Fibroblast of mammary gland (primary cell): ENCODE measurements at regions not wholly inside any gene's neighbourhood (a gene's known extent, or its start where the extent isn't known, plus 50 kb on each side); places are given as distances from the start of the nearest gene placed in this dataset.

ENCODE experiments used
- DNase-seq: peaks from one replicate; pipeline ENCODE4 v3.0.0-alpha.2; 2010; ENCODE audit warnings: low read depth
- H3K4me3 ChIP-seq: 2 replicates; pipeline ENCODE4 v1.5.1; 2011; ENCODE audit warnings: low read depth, mild to moderate bottlenecking, low read length, moderate library complexity; ENCODE audit not compliant: control insufficient read depth
- TF ChIP-seq, protein P1 (sequence below): conservative IDR thresholded peaks from 2 replicates; pipeline ENCODE4 v1.5.1; 2011; ENCODE audit warnings: low read depth, low read length, inconsistent platforms; ENCODE audit not compliant: control insufficient read depth, insufficient read depth

DNA sequence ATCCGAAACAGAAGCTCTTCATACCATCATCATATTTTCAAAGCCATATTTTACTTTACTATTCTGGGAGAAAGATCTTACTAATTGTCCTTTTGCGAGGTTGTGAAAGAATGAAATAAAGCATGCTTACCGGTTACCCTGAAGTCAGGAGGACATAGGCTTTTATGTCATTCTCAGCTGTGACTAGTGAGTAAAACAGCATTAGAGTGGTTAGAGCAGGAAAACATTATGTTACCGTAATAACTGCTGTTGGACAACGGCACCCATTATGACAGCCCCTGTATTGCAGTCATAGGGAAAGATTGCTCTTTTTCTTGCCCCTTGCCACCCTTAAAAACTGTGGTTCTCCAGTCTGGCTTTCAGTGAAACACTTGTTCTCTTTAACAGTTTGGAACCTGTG, 1035.7 kb downstream of the ZPLD1 start:
- TF ChIP-seq, protein P1, sequence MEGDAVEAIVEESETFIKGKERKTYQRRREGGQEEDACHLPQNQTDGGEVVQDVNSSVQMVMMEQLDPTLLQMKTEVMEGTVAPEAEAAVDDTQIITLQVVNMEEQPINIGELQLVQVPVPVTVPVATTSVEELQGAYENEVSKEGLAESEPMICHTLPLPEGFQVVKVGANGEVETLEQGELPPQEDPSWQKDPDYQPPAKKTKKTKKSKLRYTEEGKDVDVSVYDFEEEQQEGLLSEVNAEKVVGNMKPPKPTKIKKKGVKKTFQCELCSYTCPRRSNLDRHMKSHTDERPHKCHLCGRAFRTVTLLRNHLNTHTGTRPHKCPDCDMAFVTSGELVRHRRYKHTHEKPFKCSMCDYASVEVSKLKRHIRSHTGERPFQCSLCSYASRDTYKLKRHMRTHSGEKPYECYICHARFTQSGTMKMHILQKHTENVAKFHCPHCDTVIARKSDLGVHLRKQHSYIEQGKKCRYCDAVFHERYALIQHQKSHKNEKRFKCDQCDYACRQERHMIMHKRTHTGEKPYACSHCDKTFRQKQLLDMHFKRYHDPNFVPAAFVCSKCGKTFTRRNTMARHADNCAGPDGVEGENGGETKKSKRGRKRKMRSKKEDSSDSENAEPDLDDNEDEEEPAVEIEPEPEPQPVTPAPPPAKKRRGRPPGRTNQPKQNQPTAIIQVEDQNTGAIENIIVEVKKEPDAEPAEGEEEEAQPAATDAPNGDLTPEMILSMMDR = no peak
- H3K4me3 ChIP-seq = no peak overlapping the region
- DNase-seq = no peak

DNA sequence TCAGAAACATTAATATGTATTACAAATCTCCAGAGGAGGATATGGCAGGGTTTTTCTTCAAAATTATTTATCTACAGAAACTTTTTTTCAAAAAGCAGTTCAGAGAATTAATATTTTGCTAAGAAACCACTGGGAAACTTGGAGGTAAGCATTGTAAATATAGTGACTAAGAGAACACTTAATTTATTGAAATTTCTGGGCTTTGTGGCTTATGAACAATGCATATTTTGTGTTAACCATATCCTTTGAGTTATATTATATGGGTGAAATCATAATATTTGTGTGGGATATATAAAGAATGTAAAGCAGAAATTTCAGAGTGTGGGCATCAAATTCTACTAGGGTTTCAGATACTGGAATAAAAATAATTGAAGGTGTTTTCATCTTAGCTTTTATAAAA, 1059.2 kb downstream of the ZPLD1 start:
- no peak for DNase-seq
- TF ChIP-seq, protein P1 = no peak

DNA sequence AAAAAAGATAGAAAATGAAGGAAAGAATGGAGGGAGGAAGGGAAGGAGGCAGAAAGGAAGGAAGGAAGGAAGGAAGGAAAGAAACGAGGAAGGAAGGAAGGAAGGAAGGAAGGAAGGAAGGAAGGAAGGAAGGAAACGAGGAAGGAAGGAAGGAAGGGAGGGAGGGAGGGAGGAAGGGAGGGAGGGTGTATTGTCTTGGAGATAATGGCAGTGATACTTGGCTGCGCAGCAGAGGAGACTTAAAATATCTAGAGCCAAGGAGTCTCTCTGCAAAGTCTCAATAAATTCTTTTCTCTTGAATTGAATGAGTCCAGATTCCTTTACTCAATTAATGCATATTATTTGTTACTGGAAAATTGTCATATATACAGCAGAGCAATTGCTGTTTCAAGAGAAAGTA, 1059.7 kb downstream of the ZPLD1 start:
- DNase-seq = no peak
- no peak overlapping the region for H3K4me3 ChIP-seq
- TF ChIP-seq, protein P1 = no peak

More for the DNA sequence above, 1059.2 kb downstream of the ZPLD1 start:
- H3K4me3 ChIP-seq = no peak overlapping the region

DNA sequence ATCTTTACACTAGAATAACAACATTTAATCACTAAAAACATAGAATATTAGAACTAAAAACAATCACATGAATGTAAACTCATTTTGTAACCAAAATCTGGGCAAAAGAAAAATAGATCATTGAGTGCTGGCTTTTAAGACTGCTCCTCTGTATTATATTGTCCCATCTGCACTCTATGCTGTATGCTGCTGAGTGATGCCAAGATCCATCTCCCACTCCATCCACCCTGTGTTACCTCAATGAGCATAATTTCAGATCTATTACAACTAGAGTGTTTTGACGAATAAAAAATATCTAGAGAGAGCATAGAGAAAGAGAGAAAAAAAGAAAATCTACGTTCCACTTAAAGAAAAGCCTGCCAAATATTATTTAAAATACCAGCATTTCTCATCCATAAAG, 1060.4 kb downstream of the ZPLD1 start:
- no peak overlapping the region for H3K4me3 ChIP-seq
- DNase-seq = no peak
- TF ChIP-seq, protein P1 = no peak

DNA sequence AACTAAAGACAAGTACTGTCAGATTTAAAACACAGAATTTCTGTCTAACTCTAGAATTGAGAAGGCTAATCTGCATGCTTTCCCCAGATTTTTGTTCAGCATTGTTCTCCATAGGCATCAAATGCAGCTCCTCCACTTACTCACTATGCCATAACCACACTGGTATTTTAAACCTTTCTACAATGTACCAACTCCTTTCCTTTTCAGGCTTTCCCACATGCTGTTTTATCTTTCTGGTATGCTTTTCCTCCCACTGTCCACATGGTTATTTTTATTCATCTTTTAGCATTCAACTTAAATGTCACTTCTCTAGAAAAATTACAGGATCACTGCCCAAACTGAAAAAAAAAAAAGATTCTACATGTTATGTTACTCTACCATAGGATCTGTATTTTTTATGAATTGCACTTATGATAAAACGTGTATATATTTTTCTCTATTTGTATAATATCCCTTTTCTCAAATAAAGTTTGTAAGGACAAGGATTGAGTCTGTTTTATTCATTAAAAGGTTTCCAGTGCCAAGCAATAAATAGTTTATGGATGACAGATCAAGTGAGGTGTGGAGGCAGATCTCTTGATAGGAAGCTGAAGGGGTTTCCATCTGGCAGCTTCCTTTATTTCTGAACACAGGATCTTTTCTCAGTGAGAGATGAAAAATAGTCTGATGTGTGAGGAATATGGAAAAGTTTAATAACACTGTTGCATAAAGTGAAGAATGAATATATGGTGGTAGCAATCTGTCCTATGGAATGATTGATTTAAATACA, 1064.5 kb downstream of the ZPLD1 start:
- TF ChIP-seq, protein P1 = no peak
- DNase-seq = peak; percentile 0

DNA sequence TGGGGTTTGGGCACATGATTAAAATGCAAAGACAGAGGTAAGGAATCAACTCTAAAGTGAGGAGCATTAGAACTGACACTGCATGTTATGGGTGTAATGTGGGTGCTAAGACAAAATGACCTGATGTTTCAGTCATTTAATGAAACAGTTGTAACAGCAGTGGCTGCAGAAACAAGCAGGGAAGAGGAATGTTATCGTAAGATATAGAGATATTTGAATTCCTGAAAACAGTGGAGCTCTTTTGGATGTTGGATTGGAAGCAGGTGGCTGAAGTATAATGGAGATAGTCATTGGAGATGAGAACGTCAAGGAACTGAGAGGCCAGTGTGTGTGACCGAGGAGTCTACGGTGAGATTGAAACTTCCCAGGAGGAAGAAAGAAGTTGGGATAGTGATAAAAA, 1065.2 kb downstream of the ZPLD1 start:
- TF ChIP-seq, protein P1 = no peak
- H3K4me3 ChIP-seq = no peak overlapping the region
- no peak for DNase-seq

More for the DNA sequence above, 1064.5 kb downstream of the ZPLD1 start:
- no peak overlapping the region for H3K4me3 ChIP-seq
